BLaER1 (cell line): ENCODE measurements at regions not wholly inside any gene's neighbourhood (a gene's known extent, or its start where the extent isn't known, plus 50 kb on each side); places are given as distances from the start of the nearest gene placed in this dataset.

Experiments
- H3K27ac ChIP-seq: shearing (Covaris generic); formaldehyde crosslinking; 2 replicates; pipeline ENCODE4 v1.8.1; 2022
- H3K27me3 ChIP-seq: shearing (Covaris generic); formaldehyde crosslinking; 2 replicates; pipeline ENCODE4 v1.8.1; 2022
- H3K36me3 ChIP-seq: shearing (Covaris generic); formaldehyde crosslinking; 2 replicates; pipeline ENCODE4 v1.8.1; 2022
- H3K4me1 ChIP-seq: shearing (Covaris generic); formaldehyde crosslinking; 2 replicates; pipeline ENCODE4 v1.8.1; 2022
- H3K4me2 ChIP-seq: shearing (Covaris generic); formaldehyde crosslinking; 2 replicates; pipeline ENCODE4 v1.8.1; 2022
- H3K4me3 ChIP-seq: shearing (Covaris generic); formaldehyde crosslinking; 2 replicates; pipeline ENCODE4 v1.8.1; 2022
- H3K9ac ChIP-seq: shearing (Covaris generic); formaldehyde crosslinking; 2 replicates; pipeline ENCODE4 v1.8.1; 2022
- H3K9me3 ChIP-seq: shearing (Covaris generic); formaldehyde crosslinking; 2 replicates; pipeline ENCODE4 v1.8.1; 2022
- H4K20me1 ChIP-seq: shearing (Covaris generic); formaldehyde crosslinking; 2 replicates; pipeline ENCODE4 v1.8.1; 2022
- Cebpa-rat ChIP-seq: shearing (Covaris generic); IDR thresholded peaks from 2 replicates; pipeline ENCODE4 v1.8.1; 2022

DNA sequence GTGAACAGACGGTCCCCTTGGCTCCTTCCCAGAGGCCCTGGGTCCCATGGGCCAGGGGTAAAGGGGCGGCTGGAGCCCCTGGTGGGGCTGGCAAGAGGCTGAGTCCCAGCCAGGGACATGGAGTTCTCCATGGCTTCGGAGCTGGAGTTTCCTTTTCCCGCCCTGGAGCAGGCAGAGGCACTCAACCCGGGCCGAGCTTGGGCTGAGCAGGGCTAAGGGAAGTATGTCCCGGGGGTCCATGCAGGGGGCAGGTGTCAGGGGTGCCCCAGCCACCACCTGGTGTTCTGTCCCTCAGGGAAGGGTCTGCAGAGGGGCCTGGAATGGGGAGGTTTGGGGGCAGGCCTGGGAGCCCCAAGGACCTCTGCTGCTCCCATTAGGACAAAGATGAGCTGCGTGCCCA, 54.0 kb upstream of the TPM4 start:
- no peaks in the 10 kb centered on the region for H3K9me3 ChIP-seq
- H3K4me1 ChIP-seq = peaks cover 21% of the 10 kb centered on the region; the same call in 1 of the 2 replicates
- no peak overlapping the region for H3K4me3 ChIP-seq
- H3K36me3 ChIP-seq = no peaks in the 10 kb centered on the region
- H3K9ac ChIP-seq = no peak overlapping the region
- TF ChIP-seq Cebpa-rat = no peak
- H3K27me3 ChIP-seq = no peaks in the 10 kb centered on the region
- H4K20me1 ChIP-seq = no peaks in the 10 kb centered on the region
- no peak overlapping the region for H3K27ac ChIP-seq
- no peak overlapping the region for H3K4me2 ChIP-seq

DNA sequence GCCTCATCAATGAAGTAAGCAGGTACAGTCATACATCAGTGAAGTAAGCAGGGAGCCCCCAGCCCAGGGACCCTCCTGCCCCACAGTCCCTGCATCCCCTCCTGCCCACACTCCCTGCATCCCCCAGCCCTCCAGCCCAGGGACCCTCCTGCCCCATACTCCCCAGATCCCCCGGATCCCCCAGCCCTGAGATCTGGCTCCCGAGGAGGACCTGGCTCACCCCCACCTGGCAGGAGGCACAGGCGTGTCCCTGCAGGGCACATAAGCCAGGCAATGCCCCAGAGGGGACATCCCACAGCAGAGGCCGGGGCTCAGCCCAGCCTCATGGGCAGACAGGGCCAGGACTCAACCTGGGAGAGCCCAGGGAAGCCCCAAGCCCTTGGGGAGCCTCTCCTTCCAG, 53.6 kb upstream of the TPM4 start:
- no peak overlapping the region for H3K27ac ChIP-seq
- H3K9me3 ChIP-seq = no peaks in the 10 kb centered on the region
- no peaks in the 10 kb centered on the region for H3K36me3 ChIP-seq
- H3K27me3 ChIP-seq = no peaks in the 10 kb centered on the region
- H3K9ac ChIP-seq = no peak overlapping the region
- no peaks in the 10 kb centered on the region for H4K20me1 ChIP-seq
- peaks cover 20% of the 10 kb centered on the region for H3K4me1 ChIP-seq
- no peak overlapping the region for H3K4me2 ChIP-seq
- H3K4me3 ChIP-seq = no peak overlapping the region
- no peak for TF ChIP-seq Cebpa-rat

DNA sequence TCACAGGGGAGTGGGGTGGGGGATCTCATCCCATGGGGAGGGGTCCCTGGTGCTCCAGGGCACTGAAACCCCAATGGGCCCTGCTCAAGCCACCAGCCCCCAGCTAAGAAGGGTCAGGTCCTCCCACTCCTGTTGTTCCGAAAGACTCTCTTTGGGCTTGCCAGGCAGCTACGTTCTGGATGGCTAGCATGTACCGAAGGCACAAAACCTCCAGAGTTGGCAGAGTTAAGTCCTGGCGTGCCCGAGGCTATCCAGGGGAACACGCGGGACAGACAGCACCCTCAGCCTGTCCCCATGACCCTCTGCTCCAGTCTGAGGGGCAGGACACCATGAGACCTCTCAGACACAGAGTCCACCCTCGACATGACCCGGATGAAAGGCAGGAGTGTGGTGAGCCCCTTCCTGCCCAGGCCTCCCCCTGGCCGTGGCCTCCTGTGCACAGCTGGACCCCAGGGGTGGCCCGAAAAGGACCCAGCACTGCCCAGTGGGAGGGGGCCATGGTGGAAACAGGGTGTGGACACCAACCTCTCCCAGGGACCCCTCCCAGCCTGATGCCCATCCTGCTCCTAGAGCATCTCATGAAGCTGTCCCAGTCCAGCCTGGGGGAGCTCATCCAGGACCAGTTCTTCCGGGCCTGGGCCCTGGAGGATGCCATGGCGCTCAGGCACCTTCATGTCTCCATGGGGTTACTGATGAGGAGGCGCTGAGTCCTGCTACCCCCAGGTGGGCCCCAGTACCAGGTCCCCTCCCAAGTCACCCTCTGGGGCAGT, 53.0 kb upstream of the TPM4 start:
- Histone ChIP-seq H3K4me3 (no peak overlapping the region), H3K9me3 (no peaks in the 10 kb centered on the region), H3K4me2 (no peak overlapping the region), H3K27ac (no peak overlapping the region), H3K27me3 (no peaks in the 10 kb centered on the region), H3K4me1 (peaks cover 14% of the 10 kb centered on the region), H4K20me1 (no peaks in the 10 kb centered on the region), H3K36me3 (no peaks in the 10 kb centered on the region), H3K9ac (no peak overlapping the region)
- no peak for TF ChIP-seq Cebpa-rat

DNA sequence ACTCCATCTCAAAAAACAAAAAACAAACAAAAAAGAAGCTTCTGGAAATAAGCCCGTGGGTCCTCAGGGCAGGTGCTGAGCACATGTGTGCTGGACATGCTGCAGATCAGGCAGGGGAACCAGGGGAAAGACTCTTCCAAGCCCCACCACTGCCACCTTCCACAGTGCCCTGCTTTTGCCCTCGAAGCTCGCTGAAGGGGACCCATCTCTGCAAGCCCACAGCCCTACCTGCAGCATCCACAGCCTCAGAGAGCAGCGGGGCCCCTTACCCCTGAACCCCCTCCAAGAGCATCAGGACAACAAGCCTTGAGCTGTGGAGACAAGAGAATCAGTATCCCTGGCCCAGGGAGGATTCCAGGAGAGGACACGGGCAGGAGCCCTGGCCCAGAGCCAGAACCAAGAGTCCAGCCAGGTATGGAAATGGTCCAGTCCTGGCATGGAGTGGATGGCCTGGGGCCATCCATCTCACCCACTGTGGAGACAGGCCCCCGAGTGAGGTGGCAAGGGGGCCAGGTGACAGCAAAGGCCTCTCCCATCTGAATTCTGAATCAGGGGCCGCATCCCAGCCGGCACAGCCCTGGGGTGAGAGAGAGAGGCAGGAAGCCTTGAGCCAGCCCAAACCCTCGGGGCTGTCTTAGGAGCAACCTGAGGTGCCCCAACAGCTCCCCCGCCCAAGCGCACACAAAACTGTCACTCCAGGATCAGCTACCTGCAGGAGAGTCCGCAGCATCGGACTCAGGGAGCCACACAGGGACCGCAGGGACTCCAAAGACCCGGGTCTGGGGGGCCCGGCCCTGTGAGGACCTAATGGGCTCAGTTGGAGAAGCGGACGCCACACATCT, 51.8 kb upstream of the TPM4 start:
- Histone ChIP-seq H4K20me1 (no peaks in the 10 kb centered on the region), H3K27ac (no peak overlapping the region), H3K4me2 (no peak overlapping the region), H3K9ac (no peak overlapping the region), H3K27me3 (no peaks in the 10 kb centered on the region), H3K4me3 (no peak overlapping the region), H3K4me1 (peaks cover 11% of the 10 kb centered on the region; the same call in 1 of the 2 replicates), H3K36me3 (no peaks in the 10 kb centered on the region), H3K9me3 (no peaks in the 10 kb centered on the region)
- no peak for TF ChIP-seq Cebpa-rat

DNA sequence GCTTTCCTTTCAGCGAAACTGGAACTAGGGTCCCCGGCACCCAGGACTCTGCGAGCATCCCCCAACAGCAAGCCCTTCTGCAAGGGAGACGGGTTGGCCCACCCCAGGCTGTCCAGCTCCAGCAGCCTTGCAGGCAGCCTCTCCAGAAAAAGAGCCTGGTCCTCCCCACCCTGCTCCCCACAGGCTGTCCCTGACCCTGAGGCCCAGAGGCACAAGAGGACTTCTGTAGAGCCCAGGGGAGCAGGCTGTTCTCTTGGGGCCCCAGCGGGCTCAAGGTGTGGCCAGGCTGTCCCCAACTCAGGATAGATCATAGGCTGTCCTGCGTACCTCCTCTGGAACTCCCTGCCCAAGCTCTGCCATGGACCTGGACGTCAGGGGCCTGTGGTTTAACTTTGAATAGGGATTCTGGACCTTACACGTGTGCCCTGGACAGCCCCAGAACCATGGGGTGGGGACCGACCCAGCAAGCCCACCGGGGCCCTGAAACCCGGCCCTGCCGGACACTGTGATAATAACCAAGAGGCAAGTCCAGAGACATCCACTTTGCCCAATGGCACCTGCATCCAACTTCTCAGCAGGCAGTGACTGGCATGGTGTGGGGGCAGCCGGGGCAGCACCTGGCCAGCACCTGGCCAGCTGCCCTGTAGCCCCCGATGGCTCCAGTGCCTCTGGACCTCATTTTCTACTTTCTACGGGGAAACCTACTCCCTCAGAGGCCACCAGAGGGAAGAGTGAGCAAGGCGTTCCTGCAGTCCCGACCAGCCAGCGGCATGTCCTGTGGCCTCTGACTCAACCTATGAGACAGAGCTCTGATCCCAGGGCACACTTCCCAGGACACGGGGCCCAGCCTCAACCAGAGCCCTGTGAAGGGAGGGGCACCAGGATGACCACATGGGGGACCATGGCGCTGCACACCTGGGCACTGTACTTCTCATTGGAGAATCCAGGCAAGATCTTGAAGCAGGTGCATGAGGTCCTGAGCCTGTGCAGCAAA, 50.9 kb upstream of the TPM4 start:
- Histone ChIP-seq H3K9ac (no peak overlapping the region), H3K9me3 (no peaks in the 10 kb centered on the region), H3K27ac (no peak overlapping the region), H3K4me2 (no peak overlapping the region), H4K20me1 (no peaks in the 10 kb centered on the region), H3K4me1 (peaks cover 8% of the 10 kb centered on the region; the same call in 1 of the 2 replicates), H3K36me3 (no peaks in the 10 kb centered on the region), H3K27me3 (no peaks in the 10 kb centered on the region), H3K4me3 (no peak overlapping the region)
- no peak for TF ChIP-seq Cebpa-rat

DNA sequence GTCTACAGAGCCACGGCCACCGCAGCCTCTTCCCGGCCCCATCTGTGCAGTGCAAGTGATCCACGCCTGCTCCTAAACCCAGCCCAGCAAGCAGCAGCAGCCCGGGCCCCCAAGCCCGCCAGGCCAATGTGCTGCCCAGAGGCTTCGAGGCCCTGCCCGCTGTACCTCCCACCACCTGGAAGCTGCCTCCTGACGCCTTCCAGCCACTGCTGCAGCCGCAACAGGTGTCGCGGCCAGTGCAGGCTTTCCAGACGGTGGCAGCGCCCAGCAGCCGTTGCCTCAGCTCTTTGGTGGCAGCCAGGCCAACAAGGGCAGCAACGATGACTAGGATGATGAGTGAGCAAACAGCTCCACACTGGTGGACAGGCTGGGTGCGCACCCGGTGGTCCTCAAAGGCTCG, 50.2 kb upstream of the TPM4 start:
- no peak overlapping the region for H3K9ac ChIP-seq
- no peak for TF ChIP-seq Cebpa-rat
- H3K27ac ChIP-seq = no peak overlapping the region
- H3K4me2 ChIP-seq = no peak overlapping the region
- no peaks in the 10 kb centered on the region for H4K20me1 ChIP-seq
- no peaks in the 10 kb centered on the region for H3K9me3 ChIP-seq
- no peaks in the 10 kb centered on the region for H3K36me3 ChIP-seq
- no peak overlapping the region for H3K4me3 ChIP-seq
- H3K4me1 ChIP-seq = peaks cover 8% of the 10 kb centered on the region; the same call in 1 of the 2 replicates
- H3K27me3 ChIP-seq = no peaks in the 10 kb centered on the region
